NB4 (cell line): ENCODE measurements at regions not wholly inside any gene's neighbourhood (a gene's known extent, or its start where the extent isn't known, plus 50 kb on each side); places are given as distances from the start of the nearest gene placed in this dataset.

Experiments
- CTCF ChIP-seq: IDR thresholded peaks from one replicate; pipeline ENCODE4 v1.5.1; 2012; ENCODE audit warnings: low read depth, low read length
- MYC ChIP-seq: IDR thresholded peaks from 2 replicates; pipeline ENCODE4 v1.6.1; 2011; ENCODE audit warnings: low read depth, low read length
- POLR2A ChIP-seq: IDR thresholded peaks from 2 replicates; pipeline ENCODE4 v1.6.1; 2011; ENCODE audit warnings: mild to moderate bottlenecking; ENCODE audit not compliant: insufficient read length; ENCODE audit errors: extremely low read depth
- TF ChIP-seq, protein P1 (sequence below): IDR thresholded peaks from 2 replicates; pipeline ENCODE4 v1.6.1; 2011; ENCODE audit warnings: low read depth, low read length

DNA sequence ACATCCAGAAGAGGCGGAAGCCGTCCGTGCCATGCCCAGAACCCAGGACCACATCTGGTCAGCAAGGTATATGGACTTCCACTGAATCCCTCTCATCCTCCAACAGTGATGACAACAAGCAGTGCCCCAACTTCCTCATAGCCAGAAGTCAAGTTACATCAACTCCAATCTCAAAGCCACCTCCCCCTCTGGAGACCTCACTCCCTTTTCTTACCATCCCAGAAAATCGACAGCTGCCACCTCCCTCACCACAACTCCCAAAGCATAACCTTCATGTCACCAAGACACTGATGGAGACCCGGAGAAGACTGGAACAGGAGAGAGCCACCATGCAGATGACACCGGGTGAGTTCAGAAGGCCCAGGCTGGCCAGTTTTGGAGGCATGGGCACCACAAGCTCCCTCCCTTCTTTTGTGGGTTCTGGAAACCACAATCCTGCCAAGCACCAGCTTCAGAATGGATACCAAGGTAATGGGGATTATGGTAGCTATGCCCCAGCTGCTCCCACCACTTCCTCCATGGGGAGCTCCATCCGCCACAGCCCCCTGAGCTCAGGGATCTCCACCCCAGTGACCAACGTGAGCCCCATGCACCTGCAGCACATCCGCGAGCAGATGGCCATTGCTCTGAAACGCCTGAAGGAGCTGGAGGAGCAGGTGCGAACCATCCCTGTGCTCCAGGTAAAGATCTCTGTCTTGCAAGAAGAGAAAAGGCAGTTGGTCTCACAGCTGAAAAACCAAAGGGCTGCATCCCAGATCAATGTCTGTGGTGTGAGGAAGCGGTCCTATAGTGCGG lies 130.3 kb upstream of the DMRT1 start:
- TF ChIP-seq POLR2A (no peak), CTCF (no peak), MYC (no peak)
- TF ChIP-seq, protein P1, sequence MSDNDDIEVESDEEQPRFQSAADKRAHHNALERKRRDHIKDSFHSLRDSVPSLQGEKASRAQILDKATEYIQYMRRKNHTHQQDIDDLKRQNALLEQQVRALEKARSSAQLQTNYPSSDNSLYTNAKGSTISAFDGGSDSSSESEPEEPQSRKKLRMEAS, result no peak
